GM08714 (cell line): ENCODE measurements at regions not wholly inside any gene's neighbourhood (a gene's known extent, or its start where the extent isn't known, plus 50 kb on each side); places are given as distances from the start of the nearest gene placed in this dataset.

ENCODE experiments used
- H3K4me3 ChIP-seq: fragments of 200-500 bp; sonication (Bioruptor generic); 2 replicates; pipeline ENCODE4 v1.5.1; 2014; ENCODE audit warnings: mild to moderate bottlenecking, low read length, inconsistent platforms
- ZNF274 ChIP-seq: IDR thresholded peaks from 2 replicates; pipeline ENCODE4 v1.6.1; 2012; ENCODE audit warnings: mild to moderate bottlenecking, low read depth, low read length

DNA sequence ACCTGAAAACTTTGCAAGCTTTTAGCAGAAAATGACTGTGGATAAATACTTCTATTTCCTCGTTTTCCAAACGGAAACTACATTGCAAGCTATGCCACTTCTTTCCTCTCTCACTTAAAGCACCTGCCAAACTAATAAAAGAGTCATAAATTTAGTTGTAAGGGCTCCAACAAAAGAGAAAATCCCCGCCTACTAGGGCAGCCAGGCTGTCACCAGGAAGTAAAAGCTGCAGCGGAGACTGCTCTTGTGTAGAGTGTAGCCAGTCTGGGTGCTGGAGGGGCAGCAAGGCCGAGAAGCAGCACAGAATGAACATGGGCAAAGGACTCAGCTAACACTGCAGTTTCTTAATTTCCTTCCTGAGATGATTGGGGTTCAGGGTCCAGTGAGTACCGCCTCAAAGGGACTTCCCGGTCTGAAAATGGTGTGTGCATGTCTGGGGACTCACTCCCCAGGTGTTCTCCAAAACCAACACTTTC is 89.3 kb upstream of the MAML3 start:
- H3K4me3 ChIP-seq = no peak overlapping the region
- no peak for TF ChIP-seq ZNF274

DNA sequence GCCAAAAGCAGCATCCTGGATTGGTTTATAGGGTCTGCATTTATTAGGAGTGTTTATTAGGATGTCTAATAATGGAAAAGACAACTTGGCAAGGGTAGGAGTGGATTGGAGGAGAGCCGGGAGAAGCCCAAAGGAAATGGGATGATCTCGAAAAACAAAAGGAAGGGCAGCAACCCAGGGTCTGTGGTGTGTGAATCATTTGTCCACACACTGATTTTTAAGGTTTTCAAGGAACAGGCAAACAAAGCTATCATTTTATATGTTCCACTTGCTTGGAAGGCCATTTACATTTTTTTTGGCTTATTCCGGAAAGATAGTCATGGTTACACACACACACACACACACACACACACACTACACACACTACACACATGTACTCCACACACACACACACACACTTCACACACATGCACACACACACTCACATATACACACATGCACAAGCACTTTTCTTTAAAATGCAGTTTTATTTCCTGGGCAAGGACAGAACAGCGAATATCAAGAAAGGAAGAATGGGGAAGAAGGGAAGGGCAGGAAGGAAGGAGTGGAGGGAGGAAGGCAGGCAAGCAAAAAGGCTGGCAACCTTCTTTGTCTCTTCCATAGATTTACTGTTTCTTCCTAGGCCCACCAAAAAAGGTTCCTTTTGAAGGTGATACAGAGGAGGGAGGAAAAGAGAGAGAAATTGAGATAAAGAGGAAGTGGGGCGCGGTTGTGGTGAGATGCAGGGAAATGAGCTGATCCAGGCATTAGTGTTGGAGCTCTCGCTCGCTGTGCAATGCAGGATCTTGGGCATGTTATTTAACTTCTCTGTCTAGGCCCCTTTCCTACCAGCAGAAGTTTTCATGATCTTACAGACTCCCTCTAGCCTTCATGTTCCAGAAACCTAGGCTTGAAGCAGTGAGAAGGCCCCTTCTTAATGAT is 88.6 kb upstream of the MAML3 start:
- no peak for TF ChIP-seq ZNF274
- H3K4me3 ChIP-seq = no peak overlapping the region; the same call in 1 of the 2 replicates

DNA sequence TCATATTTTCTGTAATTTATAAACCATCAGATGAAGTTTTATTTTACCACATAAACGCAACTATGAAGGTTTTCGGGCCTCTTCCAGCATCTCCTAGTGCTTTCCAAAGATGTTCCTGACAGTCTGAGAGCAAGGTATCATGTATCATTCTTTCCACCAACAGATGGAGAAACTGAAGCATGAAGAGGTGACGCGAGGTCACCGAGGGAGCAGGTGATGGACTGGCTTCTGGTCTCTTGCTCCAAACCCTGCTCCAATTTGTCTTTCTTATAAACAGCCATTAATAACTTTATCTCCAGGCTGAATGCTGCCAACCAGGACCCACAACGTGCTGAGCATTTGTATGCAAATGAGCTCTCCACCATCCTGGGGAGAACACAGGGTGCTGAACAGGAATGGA is 86.3 kb upstream of the MAML3 start:
- no peak for TF ChIP-seq ZNF274
- no peak overlapping the region for H3K4me3 ChIP-seq

DNA sequence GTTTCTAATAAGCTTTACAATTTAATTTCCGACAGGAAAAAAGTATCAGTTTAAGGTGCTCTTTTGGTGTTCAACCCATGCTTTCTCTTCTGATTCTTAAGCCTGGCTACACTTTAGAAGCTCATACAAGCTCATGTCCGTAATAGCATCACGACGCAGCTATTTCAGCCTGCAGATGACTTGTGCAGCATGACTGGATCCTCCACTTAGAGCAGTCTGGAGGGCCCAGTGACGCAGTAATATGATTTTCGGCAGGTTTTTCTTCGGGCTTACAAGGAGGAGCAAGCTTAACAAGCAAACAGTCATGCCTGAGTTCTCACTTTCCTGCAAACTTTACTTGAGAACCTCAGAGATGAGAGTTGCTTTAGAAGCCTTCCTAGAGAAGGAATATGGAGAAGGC is 85.3 kb upstream of the MAML3 start:
- no peak for TF ChIP-seq ZNF274
- H3K4me3 ChIP-seq = no peak overlapping the region

DNA sequence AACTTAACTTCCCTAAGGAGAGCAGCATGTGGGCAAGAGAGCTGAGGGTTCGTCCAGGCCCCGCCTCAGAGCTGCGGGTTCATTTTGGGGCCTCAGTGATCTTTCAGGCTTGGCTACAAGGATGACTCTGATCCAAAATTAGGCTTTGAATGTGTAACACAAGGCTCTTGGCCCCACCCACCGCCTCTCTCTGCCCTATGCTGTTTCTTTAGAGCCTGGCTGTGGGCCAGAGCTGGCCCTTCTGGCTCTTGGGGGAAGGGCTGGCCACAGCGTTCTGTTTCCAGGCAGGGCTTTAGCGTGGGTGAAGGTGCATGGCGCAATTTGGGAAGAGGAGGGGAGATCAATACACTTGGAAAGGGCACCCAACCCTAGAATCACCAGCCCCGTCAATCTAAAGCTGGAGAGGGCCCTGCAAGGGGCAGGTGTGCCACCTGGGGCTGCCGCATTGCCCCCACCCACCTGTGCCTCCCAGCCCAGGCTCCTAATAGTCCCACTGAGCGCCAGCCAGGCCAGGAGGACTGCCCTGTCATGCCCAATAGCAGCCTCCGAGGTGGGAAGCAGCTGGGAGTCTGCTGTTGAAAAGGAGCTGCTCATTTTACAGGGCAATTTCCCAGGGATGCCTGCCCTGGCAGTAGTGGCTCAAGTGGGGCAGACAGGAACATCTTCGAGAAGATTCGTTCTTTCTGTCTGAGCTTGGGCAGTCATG is 84.5 kb upstream of the MAML3 start:
- H3K4me3 ChIP-seq = no peak overlapping the region
- no peak for TF ChIP-seq ZNF274

DNA sequence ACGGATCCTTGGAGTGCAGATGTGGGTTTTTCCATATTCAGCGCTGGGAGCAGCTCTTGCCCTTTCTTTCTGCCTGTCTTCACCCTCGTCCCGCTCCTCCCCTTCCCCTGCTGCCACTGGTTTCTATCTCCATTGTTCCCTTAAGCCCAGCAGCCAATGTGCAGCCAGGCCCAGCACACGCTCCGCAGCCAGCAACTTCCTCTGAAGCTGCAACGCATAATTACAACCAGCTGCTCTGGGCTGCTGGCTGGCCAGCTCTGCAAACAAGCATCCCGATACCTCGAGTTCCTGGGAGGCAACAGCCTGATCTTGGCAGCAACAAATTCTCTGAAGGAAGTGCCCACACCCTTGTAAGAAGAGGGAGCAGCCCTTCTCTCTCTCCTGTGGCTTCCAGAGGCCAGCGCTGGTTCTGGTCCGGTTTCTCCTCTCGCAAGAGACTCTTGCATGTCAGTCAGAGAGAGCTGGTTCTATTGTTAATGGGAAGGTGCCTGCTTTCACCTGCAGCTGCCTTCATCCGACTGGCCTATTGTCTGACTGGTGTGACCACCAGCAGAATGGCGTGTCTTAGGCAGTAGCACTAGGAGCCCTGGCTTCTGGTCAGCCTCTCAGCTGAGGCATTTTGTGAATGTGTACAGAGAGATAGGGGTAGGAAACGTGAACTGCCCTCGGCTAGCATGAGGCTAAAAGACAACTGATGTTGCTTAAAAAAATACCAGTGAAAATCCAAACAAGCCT is 83.8 kb upstream of the MAML3 start:
- H3K4me3 ChIP-seq = no peak overlapping the region
- no peak for TF ChIP-seq ZNF274

DNA sequence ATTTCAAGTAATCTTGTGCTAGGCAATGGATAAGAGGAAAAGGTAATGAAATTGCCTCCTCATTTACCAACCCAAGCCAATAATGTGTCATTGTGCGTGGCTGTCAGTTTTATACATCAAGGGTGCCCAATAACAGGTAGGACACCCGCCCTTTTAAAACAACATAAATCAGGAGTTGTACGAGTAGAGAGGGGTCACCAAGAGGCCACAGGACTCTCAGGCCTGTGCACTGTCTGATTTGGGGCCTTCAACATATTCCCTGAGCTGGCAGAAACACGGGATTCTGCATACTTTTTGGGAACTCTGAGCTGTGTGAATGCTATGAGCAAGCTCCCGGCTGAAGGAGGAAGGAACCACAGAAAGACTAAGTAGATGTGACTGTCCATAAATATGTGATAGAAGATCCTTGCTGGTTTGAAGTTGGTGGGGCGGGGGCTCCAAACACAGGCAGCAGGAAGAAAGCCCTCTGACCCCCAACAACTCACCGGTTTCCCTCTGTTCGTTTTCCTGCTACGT is 82.7 kb upstream of the MAML3 start:
- TF ChIP-seq ZNF274 = no peak
- H3K4me3 ChIP-seq = no peak overlapping the region

DNA sequence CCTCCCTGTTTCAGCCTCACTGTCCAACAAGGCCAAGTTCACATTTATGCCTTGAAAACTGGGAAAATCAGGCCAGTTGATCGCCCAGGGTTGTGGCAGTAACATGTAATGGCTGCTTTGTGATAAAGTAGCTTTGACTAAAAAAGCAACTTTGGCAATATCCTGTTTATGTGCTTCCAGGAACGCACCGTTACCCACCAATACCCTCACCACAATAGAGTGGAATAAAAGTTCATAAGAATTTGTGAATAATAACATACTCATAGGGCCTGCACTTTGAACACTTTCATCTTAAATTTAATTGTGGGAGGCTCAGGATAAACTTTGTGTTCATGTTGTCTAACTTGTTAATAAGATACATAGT is 80.7 kb upstream of the MAML3 start:
- H3K4me3 ChIP-seq = no peak overlapping the region
- no peak for TF ChIP-seq ZNF274

DNA sequence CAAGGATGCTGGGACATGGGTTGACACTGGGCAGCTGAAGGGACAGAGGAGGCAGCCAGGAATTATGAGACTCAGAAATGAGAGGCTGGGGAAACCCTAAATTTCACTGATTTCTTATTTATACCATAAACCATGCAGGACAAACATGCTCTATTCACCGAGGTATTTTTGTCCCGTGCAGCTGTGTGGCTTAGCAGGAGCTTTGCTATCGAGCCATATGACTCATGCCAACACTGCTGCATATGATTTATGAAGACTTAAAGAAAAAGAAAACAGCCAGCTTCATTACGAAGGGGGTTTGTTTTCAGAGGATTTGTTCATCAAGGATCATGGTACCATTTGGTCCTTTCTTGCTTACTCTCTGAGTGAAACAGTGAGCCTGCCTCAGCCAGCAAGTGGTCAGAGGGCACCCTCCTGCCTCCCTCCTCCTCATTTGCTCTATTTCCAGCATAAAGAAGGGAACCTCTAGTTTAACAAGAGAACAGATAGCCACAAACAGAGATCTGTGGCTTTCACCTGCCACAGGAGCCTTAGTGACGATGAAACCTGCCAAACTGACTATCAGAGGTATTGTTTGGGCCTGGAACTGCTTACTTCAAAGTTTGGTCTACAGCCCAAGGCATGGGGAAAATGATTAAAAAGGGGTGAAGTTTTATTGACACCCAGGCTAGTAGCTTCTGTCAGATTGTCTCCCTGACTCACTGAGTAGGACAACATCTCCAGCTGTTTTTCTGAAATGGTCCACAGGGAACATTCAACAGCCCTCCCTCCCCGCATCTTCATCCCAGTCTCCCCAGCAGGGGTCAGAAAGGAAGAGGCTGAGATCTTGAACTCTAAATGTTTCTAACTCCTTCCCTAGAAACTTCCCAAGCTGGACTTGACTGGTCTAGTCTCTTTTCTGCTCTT is 80.1 kb upstream of the MAML3 start:
- TF ChIP-seq ZNF274 = no peak
- no peak overlapping the region for H3K4me3 ChIP-seq

DNA sequence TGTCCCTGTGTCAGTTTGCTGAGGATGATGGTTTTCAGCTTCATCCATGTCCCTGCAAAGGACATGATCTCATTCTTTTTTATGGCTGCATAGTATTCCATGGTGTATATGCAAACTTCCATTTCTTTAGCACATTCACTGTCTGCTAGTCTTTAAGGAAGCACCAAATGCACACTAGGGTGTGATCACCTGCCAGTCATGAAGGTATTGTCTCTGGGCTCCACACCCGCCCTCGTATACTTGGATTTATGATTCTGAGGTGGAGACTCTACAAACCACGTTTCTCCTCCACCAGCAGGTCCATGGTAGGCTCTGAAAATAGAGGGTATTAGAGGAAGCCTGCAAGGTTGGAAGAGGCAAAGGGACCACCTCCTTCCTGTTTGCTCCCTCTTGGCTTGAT is 75.9 kb upstream of the MAML3 start:
- no peak for TF ChIP-seq ZNF274
- no peak overlapping the region for H3K4me3 ChIP-seq

DNA sequence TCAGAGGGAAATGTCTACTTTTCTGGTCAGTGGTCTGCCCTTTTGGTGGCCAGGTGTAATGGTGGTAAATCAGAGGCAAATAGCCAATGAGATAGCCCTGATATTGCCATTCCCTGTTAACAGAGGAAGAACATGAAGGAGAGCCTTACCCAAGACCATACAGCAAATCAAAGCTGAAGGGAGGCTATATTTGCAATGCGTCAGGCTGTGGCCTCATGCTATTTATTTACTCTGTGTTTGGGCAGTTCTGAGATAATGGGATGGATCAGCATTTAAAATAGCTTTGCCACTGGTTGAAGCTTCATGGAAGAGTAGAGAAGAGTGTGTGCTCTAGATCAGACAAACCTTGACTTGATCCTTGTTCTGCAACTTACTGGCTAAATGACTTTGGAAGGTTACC is 73.3 kb upstream of the MAML3 start:
- TF ChIP-seq ZNF274 = no peak

DNA sequence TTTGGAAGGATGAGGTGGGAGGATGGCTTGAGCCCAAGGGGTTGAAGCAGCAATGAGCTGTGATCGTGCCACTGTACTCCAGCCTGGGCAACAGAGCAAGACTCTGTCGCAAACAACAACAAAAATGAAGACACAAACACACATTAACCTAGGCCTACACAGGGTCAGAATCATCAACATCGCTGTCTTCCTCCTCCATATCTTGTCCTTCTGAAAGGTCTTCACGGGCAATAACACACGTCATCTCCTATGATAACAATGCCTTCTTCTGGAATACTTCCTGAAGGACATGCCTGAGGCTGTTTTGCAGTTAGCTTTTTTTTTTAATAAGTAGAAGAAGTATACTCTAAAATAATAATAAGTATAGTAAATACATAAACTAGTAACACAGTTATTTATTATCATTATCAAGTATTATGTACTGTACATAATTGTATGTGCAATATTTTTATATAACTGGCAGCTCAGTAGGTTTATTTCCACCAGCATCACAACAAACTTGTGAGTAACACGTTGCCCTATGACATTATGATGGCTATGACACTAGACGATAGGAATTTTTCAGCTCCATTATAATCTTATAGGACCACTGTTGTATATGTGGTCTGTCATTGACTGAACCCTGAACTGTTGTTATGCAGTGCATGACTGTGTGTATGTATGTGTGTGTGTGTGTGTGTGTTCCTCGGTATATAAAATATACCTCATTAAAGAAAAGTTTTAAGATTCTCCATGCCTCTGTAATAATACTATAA is 69.2 kb upstream of the MAML3 start:
- no peak overlapping the region for H3K4me3 ChIP-seq
- no peak for TF ChIP-seq ZNF274

More for the DNA sequence above, 73.3 kb upstream of the MAML3 start:
- no peak overlapping the region for H3K4me3 ChIP-seq

DNA sequence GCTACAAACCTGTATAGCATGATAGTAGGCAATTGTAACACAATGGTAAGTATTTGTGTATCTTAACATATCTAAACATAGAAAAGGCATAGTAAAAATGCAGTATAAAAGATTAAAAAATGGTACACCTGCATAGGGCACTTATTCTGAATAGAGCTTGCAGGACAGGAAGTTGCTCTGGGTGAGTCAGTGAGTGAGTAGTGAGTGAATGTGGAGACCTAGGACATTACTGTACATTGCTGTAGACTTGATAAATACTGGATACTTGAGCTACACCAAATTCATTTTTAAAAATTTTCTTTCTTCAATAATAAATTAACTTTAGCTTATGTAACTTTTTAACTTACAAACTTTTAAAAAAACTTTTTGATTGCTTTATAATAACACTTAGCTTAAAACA is 68.2 kb upstream of the MAML3 start:
- TF ChIP-seq ZNF274 = no peak

More for the DNA sequence above, 68.2 kb upstream of the MAML3 start:
- H3K4me3 ChIP-seq = no peak overlapping the region
